GM23338 (cell line): ENCODE measurements at regions not wholly inside any gene's neighbourhood (a gene's known extent, or its start where the extent isn't known, plus 50 kb on each side); places are given as distances from the start of the nearest gene placed in this dataset.

Source experiments
- ATAC-seq: fragments of 200-7000 bp; cut with Tn5 transposase; 3 replicates; pipeline ENCODE4 v1.9.1; 2020
- DNase-seq: peaks from one replicate; pipeline ENCODE4 v3.0.0-alpha.2; 2015; ENCODE audit warnings: low spot score
- H2AFZ ChIP-seq: fragments of 200-600 bp; sonication (generic); 2 replicates; pipeline ENCODE4 v1.8.0; 2016; ENCODE audit warnings: antibody characterized with exemption, mild to moderate bottlenecking, moderate library complexity
- H3F3A ChIP-seq: fragments of 200-600 bp; sonication (generic); replicated peaks from 2 replicates; pipeline ENCODE4 v1.8.0; 2017; ENCODE audit warnings: antibody characterized with exemption, mixed run types, low read depth
- H3K27ac ChIP-seq: fragments of 200-600 bp; sonication (generic); 2 replicates; pipeline ENCODE4 v1.6.1; 2016; ENCODE audit warnings: low read depth
- H3K27me3 ChIP-seq: fragments of 200-600 bp; sonication (generic); 2 replicates; pipeline ENCODE4 v1.8.0; 2016; ENCODE audit warnings: mild to moderate bottlenecking, mixed run types, moderate library complexity; ENCODE audit not compliant: insufficient read depth
- H3K36me3 ChIP-seq: fragments of 200-600 bp; sonication (generic); 2 replicates; pipeline ENCODE4 v1.8.0; 2016; ENCODE audit warnings: mild to moderate bottlenecking; ENCODE audit not compliant: insufficient read depth
- H3K4me1 ChIP-seq: fragments of 200-600 bp; sonication (generic); 2 replicates; pipeline ENCODE4 v1.8.0; 2016; ENCODE audit warnings: mild to moderate bottlenecking, moderate library complexity; ENCODE audit not compliant: insufficient read depth
- H3K4me2 ChIP-seq: fragments of 200-600 bp; sonication (generic); 2 replicates; pipeline ENCODE4 v1.7.1; 2017; ENCODE audit warnings: mixed run types
- H3K4me3 ChIP-seq: fragments of 200-600 bp; sonication (generic); 2 replicates; pipeline ENCODE4 v1.6.1; 2016; ENCODE audit warnings: mixed run types
- H3K79me2 ChIP-seq: fragments of 200-600 bp; sonication (generic); replicated peaks from 2 replicates; pipeline ENCODE4 v1.8.0; 2017; ENCODE audit warnings: mild to moderate bottlenecking; ENCODE audit not compliant: insufficient read depth
- H3K9me2 ChIP-seq: fragments of 200-600 bp; sonication (generic); 2 replicates; pipeline ENCODE4 v1.8.0; 2017; ENCODE audit not compliant: insufficient read depth
- H4K20me1 ChIP-seq: fragments of 200-600 bp; sonication (generic); replicated peaks from 2 replicates; pipeline ENCODE4 v1.8.0; 2017; ENCODE audit warnings: mild to moderate bottlenecking; ENCODE audit not compliant: insufficient read depth
- H3K27ac Mint-ChIP-seq: 2 replicates; pipeline ENCODE4 v1.8.0; 2020; ENCODE audit warnings: inconsistent platforms, mild to moderate bottlenecking, moderate library complexity, mixed read lengths
- H3K27me3 Mint-ChIP-seq: 3 replicates; pipeline ENCODE4 v1.8.0; 2022; ENCODE audit warnings: low read depth, mild to moderate bottlenecking, moderate library complexity, mixed read lengths, inconsistent platforms; ENCODE audit not compliant: insufficient read depth, poor library complexity
- H3K36me3 Mint-ChIP-seq: 3 replicates; pipeline ENCODE4 v1.8.0; 2021; ENCODE audit warnings: low read depth, mild to moderate bottlenecking, inconsistent platforms, moderate library complexity, mixed read lengths
- H3K4me1 Mint-ChIP-seq: 3 replicates; pipeline ENCODE4 v1.8.0; 2020; ENCODE audit warnings: mild to moderate bottlenecking, inconsistent platforms, mixed read lengths
- H3K4me3 Mint-ChIP-seq: 3 replicates; pipeline ENCODE4 v1.8.0; 2021; ENCODE audit warnings: moderate library complexity, mild to moderate bottlenecking, inconsistent platforms, mixed read lengths
- H3K9me3 Mint-ChIP-seq: 3 replicates; pipeline ENCODE4 v1.8.0; 2020; ENCODE audit warnings: moderate library complexity, mild to moderate bottlenecking, inconsistent platforms, mixed read lengths
- CREB1 ChIP-seq: fragments of 250-450 bp; sonication (Bioruptor Pico); IDR thresholded peaks from 2 replicates; pipeline ENCODE4 v1.5.0; 2020; ENCODE audit warnings: low read depth, mild to moderate bottlenecking, moderate library complexity
- CTCF ChIP-seq, 2 experiments: fragments of 200-600 bp in 1 of 2; sonication (generic) in 1 of 2; conservative IDR thresholded peaks; 2 replicates each; pipeline versions ENCODE4 v1.5.1 to v1.6.1; 2016 to 2017; ENCODE audit warnings: antibody characterized with exemption in 2 of 2, low read depth in 2 of 2, mild to moderate bottlenecking in 2 of 2, moderate library complexity in 1 of 2
- ETS1 ChIP-seq: IDR thresholded peaks from 2 replicates; pipeline ENCODE4 v1.6.1; 2016; ENCODE audit warnings: antibody characterized with exemption
- EZH2phosphoT487 ChIP-seq: fragments of 200-600 bp; sonication (generic); IDR thresholded peaks from one replicate; pipeline ENCODE4 v1.8.1; 2018; ENCODE audit warnings: antibody characterized with exemption; ENCODE audit not compliant: unreplicated experiment
- NANOG ChIP-seq: IDR thresholded peaks from 2 replicates; pipeline ENCODE4 v1.6.1; 2016; ENCODE audit warnings: antibody characterized with exemption, borderline replicate concordance
- POLR2AphosphoS5 ChIP-seq: IDR thresholded peaks from 2 replicates; pipeline ENCODE4 v1.6.1; 2016; ENCODE audit warnings: antibody characterized with exemption, low read depth
- ZNF114 ChIP-seq: fragments of 250-450 bp; sonication (Bioruptor Pico); IDR thresholded peaks from 2 replicates; pipeline ENCODE4 v1.5.0; 2020; ENCODE audit warnings: mild to moderate bottlenecking, moderate library complexity
- ZNF331 ChIP-seq: fragments of 250-450 bp; sonication (Bioruptor Pico); IDR thresholded peaks from 2 replicates; pipeline ENCODE4 v1.5.0; 2020; ENCODE audit warnings: low read depth, mild to moderate bottlenecking, moderate library complexity

GRCh38 chr1:106678279-106679050 lies 378.0 kb upstream of the PRMT6 start:
- Histone ChIP-seq H3K79me2 (no peaks in the 10 kb centered on the region), H3K27me3 (no peaks in the 10 kb centered on the region), H3K9me2 (no peaks in the 10 kb centered on the region), H3F3A (no peaks in the 10 kb centered on the region), H2AFZ (no peak overlapping the region), H3K4me1 (peaks cover 4% of the 10 kb centered on the region; the same call in 1 of the 2 replicates), H4K20me1 (no peaks in the 10 kb centered on the region), H3K4me2 (no peak overlapping the region), H3K36me3 (no peaks in the 10 kb centered on the region), H3K4me3 (no peak overlapping the region), H3K27ac (no peak overlapping the region)
- no peaks in the 10 kb centered on the region for H3K9me3 Mint-ChIP-seq
- H3K4me3 Mint-ChIP-seq: no peak overlapping the region
- DNase-seq (no peak), ATAC-seq (no peak)
- no peak overlapping the region; the same call in 1 of the 2 replicates for H3K27ac Mint-ChIP-seq
- TF ChIP-seq ETS1 (no peak), ZNF331 (CRISPR knock-in tag) (no peak), EZH2phosphoT487 (no peak), POLR2AphosphoS5 (no peak), CTCF (conservative IDR thresholded peaks at IDR 0.05; ENCODE audit: low read depth in 2 of 2) (no peak), NANOG (no peak), ZNF114 (CRISPR knock-in tag) (no peak)
- no peaks in the 10 kb centered on the region for H3K36me3 Mint-ChIP-seq
- no peaks in the 10 kb centered on the region for H3K27me3 Mint-ChIP-seq
- H3K4me1 Mint-ChIP-seq: peaks cover 15% of the 10 kb centered on the region

- no peaks in the 10 kb centered on the region for H3K9me3 Mint-ChIP-seq
- no peak overlapping the region for H3K4me2 ChIP-seq
- no peaks in the 10 kb centered on the region for H3K27me3 Mint-ChIP-seq
- H3F3A ChIP-seq: no peaks in the 10 kb centered on the region
- peaks cover 6% of the 10 kb centered on the region; the same call in 1 of the 2 replicates for H3K9me2 ChIP-seq
- H3K79me2 ChIP-seq: no peaks in the 10 kb centered on the region
- DNase-seq (no peak), ATAC-seq (no peak)
- no peak overlapping the region for H3K4me3 ChIP-seq
- no peaks in the 10 kb centered on the region for H4K20me1 ChIP-seq
- H3K36me3 ChIP-seq: no peaks in the 10 kb centered on the region
- no peaks in the 10 kb centered on the region for H3K36me3 Mint-ChIP-seq
- H3K4me1 ChIP-seq: peaks cover 4% of the 10 kb centered on the region; the same call in 1 of the 2 replicates
- H3K4me3 Mint-ChIP-seq: no peak overlapping the region
- H3K27ac Mint-ChIP-seq: no peak overlapping the region
- H3K27ac ChIP-seq: no peak overlapping the region
- H3K27me3 ChIP-seq: no peaks in the 10 kb centered on the region
- H3K4me1 Mint-ChIP-seq: peaks cover 15% of the 10 kb centered on the region
- H2AFZ ChIP-seq: peak overlapping the region; percentile 67
- TF ChIP-seq ZNF331 (CRISPR knock-in tag) (no peak), NANOG (no peak), EZH2phosphoT487 (no peak), POLR2AphosphoS5 (no peak), CREB1 (no peak), CTCF (conservative IDR thresholded peaks at IDR 0.05; ENCODE audit: low read depth in 2 of 2) (no peak), ZNF114 (CRISPR knock-in tag) (no peak)
These were observed 376.3 kb upstream of the PRMT6 start for GRCh38 chr1:106680216-106680615.
